Stomach (tissue), 8 donors: ENCODE measurements at regions not wholly inside any gene's neighbourhood (a gene's known extent, or its start where the extent isn't known, plus 50 kb on each side); places are given as distances from the start of the nearest gene placed in this dataset.

ENCODE experiments used
- DNase-seq, 2 donors: peaks; one replicate each; pipeline versions ENCODE4 v3.0.0 to v3.0.0-alpha.2; 2013 to 2019
- H3K27ac ChIP-seq, 5 donors: fragments of 200-600 bp in 4 of 5; sonication (generic) in 4 of 5; one replicate each; pipeline ENCODE4 v1.5.1; 2013 to 2019; ENCODE audit warnings: mild to moderate bottlenecking in 1 of 5, moderate library complexity in 1 of 5
- H3K27me3 ChIP-seq, 3 donors: fragments of 200-600 bp; sonication (generic); one replicate each; pipeline ENCODE4 v1.5.1; 2017 to 2019; ENCODE audit warnings: mixed run types in 1 of 3
- H3K36me3 ChIP-seq, 4 donors: fragments of 200-600 bp; sonication (generic); 1 replicate in 3 of 4; 2 replicates in 1 of 4; pipeline ENCODE4 v1.5.1; 2016 to 2019
- H3K4me1 ChIP-seq, 4 donors: fragments of 200-600 bp; sonication (generic); one replicate each; pipeline ENCODE4 v1.5.1; 2016 to 2019
- H3K4me3 ChIP-seq, 4 donors: fragments of 200-600 bp; sonication (generic) in 3 of 4; one replicate each; pipeline ENCODE4 v1.5.1; 2016 to 2019; ENCODE audit warnings: mild to moderate bottlenecking in 1 of 4
- H3K9me3 ChIP-seq, 4 donors: fragments of 200-600 bp; sonication (generic); one replicate each; pipeline ENCODE4 v1.5.1; 2016 to 2019
- CTCF ChIP-seq, 7 experiments: fragments of 450-650 bp in 4 of 7; fragments of 200-600 bp in 3 of 7; sonication (generic) in 3 of 7; IDR thresholded peaks; one replicate each; pipeline ENCODE4 v1.5.1; 2016 to 2019; ENCODE audit warnings: antibody characterized with exemption in 7 of 7, control low read depth in 2 of 7, mild to moderate bottlenecking in 1 of 7
- EP300 ChIP-seq: sonication (generic); formaldehyde crosslinking; IDR thresholded peaks from one replicate; pipeline ENCODE4 v1.6.1; 2017; ENCODE audit warnings: antibody characterized with exemption
- POLR2A ChIP-seq, 4 donors: fragments of 450-650 bp; IDR thresholded peaks; one replicate each; pipeline ENCODE4 v1.6.1; 2016; ENCODE audit warnings: antibody characterized with exemption in 4 of 4, control low read depth in 2 of 4, mild to moderate bottlenecking in 1 of 4, moderate library complexity in 1 of 4
- POLR2AphosphoS5 ChIP-seq, 3 donors: sonication (generic); formaldehyde crosslinking; IDR thresholded peaks; one replicate each; pipeline ENCODE4 v1.6.1; 2016; ENCODE audit warnings: antibody characterized with exemption in 3 of 3
- WGBS, 5 donors: extraction: QIAGEN DNeasy Blood & Tissue Kit in 3 of 5; methylation state at CpG; one replicate each; pipeline versions ENCODE4 v1.1.5 to v1.1.7; 2013 to 2018; 5-methylcytosine and 5-hydroxymethylcytosine counted together
- intact Hi-C: fragments of 100-400 bp; cut with DNase I; formaldehyde crosslinking; loops from one replicate; pipeline ENCODE4 v1.15.1; 2023; ENCODE audit warnings: low total_unique reads
- donor health status: healthy with polysubstance abuse.
- donor health status: Bipolar disorder and iron deficiency.
- donor health status: healthy.

GRCh38 chr19:30123119-30123518, 181.1 kb downstream of the URI1 start:
- Histone ChIP-seq H3K9me3 (no peaks in the 10 kb centered on the region), H3K27ac (no peak overlapping the region), H3K4me3 (no peak overlapping the region), H3K36me3 (no peaks in the 10 kb centered on the region), H3K4me1 (no peaks in the 10 kb centered on the region), H3K27me3 (peaks cover 0 to 44% (median 7%) of the 10 kb centered on the region in 3 donors)
- WGBS, 5 donors: 82 to 94% (median 90%) methylated on average over 11 to 14 of the region's 14 CpGs
- no peak for DNase-seq
- intact Hi-C loops: no loop called here
- TF ChIP-seq CTCF (IDR thresholded peaks at IDR 0.05) (no peak), POLR2A (IDR thresholded peaks at IDR 0.05) (no peak), POLR2AphosphoS5 (IDR thresholded peaks at IDR 0.05) (no peak), EP300 (no peak)

GRCh38 chr19:30123611-30124010, 181.6 kb downstream of the URI1 start:
- WGBS, 5 donors: 57 to 68% (median 63%) methylated on average over 8 to 9 of the region's 9 CpGs

GRCh38 chr19:30128211-30128610, 186.2 kb downstream of the URI1 start:
- Histone ChIP-seq H3K36me3 (no peaks in the 10 kb centered on the region), H3K9me3 (no peaks in the 10 kb centered on the region), H3K27ac (no peak overlapping the region), H3K4me3 (no peak overlapping the region), H3K27me3 (peaks cover 0 to 7% (median 0%) of the 10 kb centered on the region in 3 donors), H3K4me1 (no peaks in the 10 kb centered on the region)
- 63 to 84% (median 72%) methylated on average over 6 of the region's 6 CpGs for WGBS, 5 donors
- intact Hi-C loops: no loop called here
- DNase-seq: no peak
- no peak for TF ChIP-seq EP300
- TF ChIP-seq POLR2AphosphoS5 (IDR thresholded peaks at IDR 0.05): no peak
- TF ChIP-seq CTCF (IDR thresholded peaks at IDR 0.05): no peak
- TF ChIP-seq POLR2A (IDR thresholded peaks at IDR 0.05): no peak

More at GRCh38 chr19:30123611-30124010, 181.6 kb downstream of the URI1 start:
- Histone ChIP-seq H3K36me3 (no peaks in the 10 kb centered on the region), H3K27me3 (peaks cover 0 to 44% (median 7%) of the 10 kb centered on the region in 3 donors), H3K4me1 (no peaks in the 10 kb centered on the region), H3K9me3 (no peaks in the 10 kb centered on the region), H3K27ac (no peak overlapping the region), H3K4me3 (no peak overlapping the region)
- TF ChIP-seq POLR2AphosphoS5 (IDR thresholded peaks at IDR 0.05): no peak
- TF ChIP-seq CTCF (IDR thresholded peaks at IDR 0.05): no peak
- TF ChIP-seq POLR2A (IDR thresholded peaks at IDR 0.05): no peak
- TF ChIP-seq EP300: no peak
- intact Hi-C loops: no loop called here
- no peak for DNase-seq

GRCh38 chr19:30130356-30131122, 188.5 kb downstream of the URI1 start:
- no peaks in the 10 kb centered on the region for H3K36me3 ChIP-seq
- no peaks in the 10 kb centered on the region for H3K27me3 ChIP-seq
- intact Hi-C loops: no loop called here
- no peaks in the 10 kb centered on the region for H3K4me1 ChIP-seq
- no peak for DNase-seq
- H3K4me3 ChIP-seq: no peak overlapping the region
- TF ChIP-seq CTCF (IDR thresholded peaks at IDR 0.05) (no peak), EP300 (no peak), POLR2AphosphoS5 (IDR thresholded peaks at IDR 0.05) (no peak), POLR2A (IDR thresholded peaks at IDR 0.05) (no peak)
- H3K27ac ChIP-seq: no peak overlapping the region
- WGBS, 5 donors: 61 to 74% (median 67%) methylated on average over 6 of the region's 6 CpGs
- no peaks in the 10 kb centered on the region for H3K9me3 ChIP-seq
